ENCODE measurements at regions not wholly inside any gene's neighbourhood (a gene's known extent, or its start where the extent isn't known, plus 50 kb on each side); places are given as distances from the start of the nearest gene placed in this dataset.

GRCh38 chr5:106728208-106728607 is 942.5 kb downstream of the EFNA5 start:
- no peak for TF ChIP-seq CTCF (conservative IDR thresholded peaks at IDR 0.05; ENCODE audit: low read depth, low read length)
- DNase-seq (ENCODE audit: low read depth), result no peak
- no peak overlapping the region for H3K4me3 ChIP-seq (ENCODE audit: low read depth, low read length)

GRCh38 chr5:106727071-106727470 is 943.7 kb downstream of the EFNA5 start:
- no peak for DNase-seq (ENCODE audit: low read depth)
- TF ChIP-seq CTCF (conservative IDR thresholded peaks at IDR 0.05; ENCODE audit: low read depth, low read length), result no peak
- H3K4me3 ChIP-seq (ENCODE audit: low read depth, low read length), result no peak overlapping the region

GRCh38 chr5:106720367-106720766 is 950.4 kb downstream of the EFNA5 start:
- no peak for DNase-seq (ENCODE audit: low read depth)
- TF ChIP-seq CTCF (conservative IDR thresholded peaks at IDR 0.05; ENCODE audit: low read depth, low read length), result no peak
- no peak overlapping the region for H3K4me3 ChIP-seq (ENCODE audit: low read depth, low read length)

GRCh38 chr5:106699796-106700195 is 970.9 kb downstream of the EFNA5 start:
- no peak for DNase-seq (ENCODE audit: low read depth)
- TF ChIP-seq CTCF (conservative IDR thresholded peaks at IDR 0.05; ENCODE audit: low read depth, low read length), result no peak

GRCh38 chr5:106699198-106699597 is 971.5 kb downstream of the EFNA5 start:
- no peak for DNase-seq (ENCODE audit: low read depth)
- no peak overlapping the region for H3K4me3 ChIP-seq (ENCODE audit: low read depth, low read length)
- peak; percentile 4 for TF ChIP-seq CTCF (conservative IDR thresholded peaks at IDR 0.05; ENCODE audit: low read depth, low read length)

More at GRCh38 chr5:106699796-106700195, 970.9 kb downstream of the EFNA5 start:
- no peak overlapping the region for H3K4me3 ChIP-seq (ENCODE audit: low read depth, low read length)

- DNase-seq (ENCODE audit: low read depth), result no peak
- H3K4me3 ChIP-seq (ENCODE audit: low read depth, low read length), result no peak overlapping the region
- no peak for TF ChIP-seq CTCF (conservative IDR thresholded peaks at IDR 0.05; ENCODE audit: low read depth, low read length)
Observed at GRCh38 chr5:106698169-106698568, 972.6 kb downstream of the EFNA5 start.

- no peak for TF ChIP-seq CTCF (conservative IDR thresholded peaks at IDR 0.05; ENCODE audit: low read depth, low read length)
- H3K4me3 ChIP-seq (ENCODE audit: low read depth, low read length), result no peak overlapping the region
- peak; percentile 10 for DNase-seq (ENCODE audit: low read depth)
Observed at GRCh38 chr5:106691701-106692100, 979.0 kb downstream of the EFNA5 start.

Data from choroid plexus epithelial cell (primary cell).